Mesenchymal stem cell (in vitro differentiated cells and primary cell): ENCODE measurements at regions not wholly inside any gene's neighbourhood (a gene's known extent, or its start where the extent isn't known, plus 50 kb on each side); places are given as distances from the start of the nearest gene placed in this dataset.

Experiments
- DNase-seq: peaks from one replicate; pipeline ENCODE4 v3.0.0-alpha.2; 2013
- H2AFZ ChIP-seq: one replicate; pipeline ENCODE4 v1.6.1; 2013; ENCODE audit warnings: low read depth, mild to moderate bottlenecking, control low read depth, inconsistent platforms, low read length, moderate library complexity
- H2AK5ac ChIP-seq: 2 replicates; pipeline ENCODE4 v1.6.1; 2013; ENCODE audit warnings: low read length, moderate library complexity, mild to moderate bottlenecking, inconsistent platforms; ENCODE audit not compliant: severe bottlenecking
- H2BK120ac ChIP-seq: one replicate; pipeline ENCODE4 v1.6.1; 2013; ENCODE audit warnings: low read depth, mild to moderate bottlenecking, inconsistent platforms, low read length, moderate library complexity
- H2BK12ac ChIP-seq, 2 experiments: one replicate each; pipeline ENCODE4 v1.6.1; 2013; ENCODE audit warnings: inconsistent platforms in 2 of 2, low read length in 2 of 2, mild to moderate bottlenecking in 2 of 2, moderate library complexity in 2 of 2, control low read depth in 1 of 2
- H2BK15ac ChIP-seq: one replicate; pipeline ENCODE4 v1.6.1; 2013; ENCODE audit warnings: mild to moderate bottlenecking, low read depth, inconsistent platforms; ENCODE audit not compliant: poor library complexity, severe bottlenecking
- H2BK5ac ChIP-seq: 2 replicates; pipeline ENCODE4 v1.6.1; 2013; ENCODE audit warnings: low read depth, mild to moderate bottlenecking, low read length, control low read depth, inconsistent platforms; ENCODE audit not compliant: poor library complexity, severe bottlenecking
- H3K14ac ChIP-seq, 2 experiments: one replicate each; pipeline ENCODE4 v1.6.1; 2013; ENCODE audit warnings: inconsistent platforms in 2 of 2, low read length in 2 of 2, control low read depth in 1 of 2, mild to moderate bottlenecking in 1 of 2, moderate library complexity in 1 of 2
- H3K18ac ChIP-seq, 2 experiments: one replicate each; pipeline ENCODE4 v1.6.1; 2013; ENCODE audit warnings: inconsistent platforms in 2 of 2, low read length in 2 of 2, control low read depth in 1 of 2, low read depth in 1 of 2, mild to moderate bottlenecking in 1 of 2
- H3K23ac ChIP-seq, 2 experiments: one replicate each; pipeline ENCODE4 v1.6.1; 2013; ENCODE audit warnings: inconsistent platforms in 2 of 2, low read length in 2 of 2, mild to moderate bottlenecking in 2 of 2, moderate library complexity in 2 of 2, control low read depth in 1 of 2
- H3K27ac ChIP-seq: 2 replicates; pipeline ENCODE4 v1.5.1; 2013; ENCODE audit warnings: mild to moderate bottlenecking, moderate library complexity, low read length, control low read depth, inconsistent platforms; ENCODE audit not compliant: poor library complexity, severe bottlenecking
- H3K27me3 ChIP-seq, 2 experiments: 2 replicates each; pipeline versions ENCODE4 v1.6.1 to v1.7.0; 2013; ENCODE audit warnings: low read length in 2 of 2, mild to moderate bottlenecking in 2 of 2, moderate library complexity in 2 of 2, control low read depth in 1 of 2, inconsistent platforms in 1 of 2; ENCODE audit not compliant: control insufficient read depth in 1 of 2, insufficient read depth in 1 of 2
- H3K36me3 ChIP-seq, 2 experiments: 2 replicates each; pipeline versions ENCODE4 v1.6.1 to v1.7.0; 2013; ENCODE audit warnings: low read length in 2 of 2, control low read depth in 1 of 2, inconsistent platforms in 1 of 2, low read depth in 1 of 2, mild to moderate bottlenecking in 1 of 2; ENCODE audit not compliant: insufficient read depth in 2 of 2, control insufficient read depth in 1 of 2
- H3K4ac ChIP-seq, 2 experiments: one replicate each; pipeline ENCODE4 v1.6.1; 2013; ENCODE audit warnings: inconsistent platforms in 2 of 2, low read length in 2 of 2, mild to moderate bottlenecking in 2 of 2, moderate library complexity in 2 of 2, control low read depth in 1 of 2, low read depth in 1 of 2
- H3K4me1 ChIP-seq: 2 replicates; pipeline ENCODE4 v1.6.1; 2013; ENCODE audit warnings: low read depth, low read length, control low read depth; ENCODE audit not compliant: control insufficient read depth, insufficient read depth
- H3K4me2 ChIP-seq: 2 replicates; pipeline ENCODE4 v1.6.1; 2013; ENCODE audit warnings: low read length, mild to moderate bottlenecking, inconsistent platforms; ENCODE audit not compliant: poor library complexity, severe bottlenecking
- H3K4me3 ChIP-seq, 2 experiments: 2 replicates each; pipeline versions ENCODE4 v1.5.1 to v1.7.0; 2013; ENCODE audit warnings: low read length in 2 of 2, mild to moderate bottlenecking in 2 of 2, control low read depth in 1 of 2, low read depth in 1 of 2; ENCODE audit not compliant: insufficient read depth in 1 of 2
- H3K79me1 ChIP-seq: replicated peaks from 2 replicates; pipeline ENCODE4 v1.6.1; 2013; ENCODE audit warnings: mild to moderate bottlenecking, control low read depth, low read length, inconsistent platforms; ENCODE audit not compliant: poor library complexity, severe bottlenecking
- H3K9ac ChIP-seq: 2 replicates; pipeline ENCODE4 v1.7.0; 2013; ENCODE audit warnings: mild to moderate bottlenecking, low read length, moderate library complexity
- H3K9me3 ChIP-seq: 2 replicates; pipeline ENCODE4 v1.7.0; 2013; ENCODE audit warnings: mild to moderate bottlenecking, low read length; ENCODE audit not compliant: control insufficient read depth
- H4K8ac ChIP-seq: one replicate; pipeline ENCODE4 v1.6.1; 2013; ENCODE audit warnings: inconsistent platforms, mild to moderate bottlenecking, low read length, moderate library complexity
- H4K91ac ChIP-seq: one replicate; pipeline ENCODE4 v1.6.1; 2013; ENCODE audit warnings: mild to moderate bottlenecking, low read length, inconsistent platforms
- WGBS: methylation state at CpG from one replicate; pipeline ENCODE4 v1.1.7; 2013; ENCODE audit warnings: mixed read lengths; 5-methylcytosine and 5-hydroxymethylcytosine counted together

GRCh38 chr4:22942920-22943559, 250.3 kb downstream of the GBA3 start:
- Histone ChIP-seq H2BK15ac (no peak overlapping the region), H4K8ac (no peak overlapping the region), H3K36me3 (no peaks in the 10 kb centered on the region), H3K79me1 (no peaks in the 10 kb centered on the region), H3K4ac (no peak overlapping the region), H2BK120ac (no peak overlapping the region), H3K27ac (no peak overlapping the region), H3K9me3 (no peaks in the 10 kb centered on the region), H3K4me2 (no peak overlapping the region), H3K23ac (no peak overlapping the region), H3K14ac (no peak overlapping the region), H2AK5ac (no peak overlapping the region), H2AFZ (no peak overlapping the region), H3K4me3 (no peak overlapping the region), H2BK12ac (no peak overlapping the region), H3K9ac (no peak overlapping the region), H3K4me1 (no peaks in the 10 kb centered on the region), H2BK5ac (no peak overlapping the region), H4K91ac (no peak overlapping the region), H3K27me3 (no peaks in the 10 kb centered on the region), H3K18ac (no peak overlapping the region)
- DNase-seq, result no peak
- 71% methylated on average over 1 of the region's 6 CpGs for WGBS

- no peak overlapping the region for H3K4me2 ChIP-seq
- no peak overlapping the region for H2BK5ac ChIP-seq
- no peak overlapping the region for H4K8ac ChIP-seq
Observed at GRCh38 chr4:22941688-22942375, 249.1 kb downstream of the GBA3 start.

DNA sequence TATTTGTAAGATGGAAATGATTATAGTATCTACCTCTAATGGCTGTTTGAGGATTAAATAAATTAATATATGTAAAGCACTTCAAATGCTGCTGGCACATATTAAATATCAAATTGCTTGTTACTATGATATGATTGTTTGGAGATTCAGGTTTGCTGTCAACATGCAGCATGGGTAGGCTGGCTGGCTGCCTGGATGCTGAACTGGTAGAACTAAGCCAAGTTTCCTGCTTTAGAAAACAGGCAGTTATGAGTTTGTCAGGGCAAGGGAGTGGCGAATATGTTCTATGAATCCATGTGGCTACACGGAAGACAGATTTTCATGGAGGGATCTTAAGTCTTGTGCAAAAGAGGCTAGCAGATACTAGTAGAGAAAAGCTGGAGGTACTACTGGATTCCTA, 239.6 kb downstream of the GBA3 start:
- H3K27me3 ChIP-seq, result no peaks in the 10 kb centered on the region
- no peak overlapping the region for H4K91ac ChIP-seq

More at GRCh38 chr4:22941688-22942375, 249.1 kb downstream of the GBA3 start:
- Histone ChIP-seq H3K18ac (no peak overlapping the region), H3K36me3 (no peaks in the 10 kb centered on the region), H3K4me1 (no peaks in the 10 kb centered on the region), H3K23ac (no peak overlapping the region), H3K9ac (no peak overlapping the region), H3K27ac (no peak overlapping the region), H3K79me1 (no peaks in the 10 kb centered on the region), H2AK5ac (no peak overlapping the region), H2BK120ac (no peak overlapping the region), H3K9me3 (no peaks in the 10 kb centered on the region), H3K4ac (no peak overlapping the region), H2BK15ac (no peak overlapping the region), H3K4me3 (no peak overlapping the region), H3K14ac (no peak overlapping the region), H2BK12ac (no peak overlapping the region), H3K27me3 (no peaks in the 10 kb centered on the region), H2AFZ (no peak overlapping the region), H4K91ac (no peak overlapping the region)
- no peak for DNase-seq
- WGBS, result 84% methylated on average over 4 of the region's 5 CpGs

GRCh38 chr4:22922426-22922825, 229.7 kb downstream of the GBA3 start:
- no peak overlapping the region for H3K14ac ChIP-seq
- H3K79me1 ChIP-seq, result no peaks in the 10 kb centered on the region
- no peak for DNase-seq
- H3K36me3 ChIP-seq, result no peaks in the 10 kb centered on the region
- H3K9ac ChIP-seq, result no peak overlapping the region
- no peak overlapping the region for H3K27ac ChIP-seq
- WGBS, result no CpG with 5 or more reads among the region's 2 CpGs
- H3K9me3 ChIP-seq, result peaks cover 4% of the 10 kb centered on the region
- H3K4me2 ChIP-seq, result no peak overlapping the region
- H2BK12ac ChIP-seq, result no peak overlapping the region
- H3K4me3 ChIP-seq, result no peak overlapping the region
- no peak overlapping the region for H4K8ac ChIP-seq
- no peak overlapping the region for H2AFZ ChIP-seq
- H2BK5ac ChIP-seq, result no peak overlapping the region
- no peak overlapping the region for H4K91ac ChIP-seq
- H2BK15ac ChIP-seq, result no peak overlapping the region
- H2BK120ac ChIP-seq, result no peak overlapping the region
- H3K4me1 ChIP-seq, result no peaks in the 10 kb centered on the region
- H3K23ac ChIP-seq, result no peak overlapping the region
- no peak overlapping the region for H2AK5ac ChIP-seq
- no peak overlapping the region for H3K4ac ChIP-seq
- no peak overlapping the region for H3K18ac ChIP-seq
- H3K27me3 ChIP-seq, result no peaks in the 10 kb centered on the region

More for the DNA sequence above, 239.6 kb downstream of the GBA3 start:
- H3K4me1 ChIP-seq, result no peaks in the 10 kb centered on the region
- H2BK12ac ChIP-seq, result no peak overlapping the region
- H3K9me3 ChIP-seq, result no peaks in the 10 kb centered on the region
- H3K4ac ChIP-seq, result no peak overlapping the region
- no peaks in the 10 kb centered on the region for H3K79me1 ChIP-seq
- no peak overlapping the region for H2AFZ ChIP-seq
- DNase-seq, result no peak
- no peak overlapping the region for H3K27ac ChIP-seq
- H2AK5ac ChIP-seq, result no peak overlapping the region
- no peak overlapping the region for H2BK5ac ChIP-seq
- H3K18ac ChIP-seq, result no peak overlapping the region
- H3K4me3 ChIP-seq, result no peak overlapping the region
- H3K23ac ChIP-seq, result no peak overlapping the region
- no peak overlapping the region for H4K8ac ChIP-seq
- no peak overlapping the region for H3K4me2 ChIP-seq
- H2BK15ac ChIP-seq, result no peak overlapping the region
- WGBS, result 90% methylated on average over 2 of the region's 2 CpGs
- no peak overlapping the region for H3K9ac ChIP-seq
- H2BK120ac ChIP-seq, result no peak overlapping the region
- no peak overlapping the region for H3K14ac ChIP-seq
- H3K36me3 ChIP-seq, result no peaks in the 10 kb centered on the region
